AML-193 (cell line): ENCODE measurements at regions not wholly inside any gene's neighbourhood (a gene's known extent, or its start where the extent isn't known, plus 50 kb on each side); places are given as distances from the start of the nearest gene placed in this dataset.
"Not testable (repeated sequence)": the region's sequence is repeated elsewhere in the genome, so short reads cannot be mapped to it uniquely, and the experiment has no call there.

Experiments
- DNase-seq, 2 experiments: peaks; one replicate each; lab custom pipeline; 2025; lab: John Stamatoyannopoulos, UW

GRCh38 chr5:78726571-78726970, 78.0 kb upstream of the LHFPL2 start:
- DNase-seq = no peak

- no peak for DNase-seq
Measured at GRCh38 chr5:78726003-78726402, 77.4 kb upstream of the LHFPL2 start.

- no peak for DNase-seq
Measured at GRCh38 chr5:78724061-78724460, 75.5 kb upstream of the LHFPL2 start.

GRCh38 chr5:78720997-78721396, 72.4 kb upstream of the LHFPL2 start:
- DNase-seq = no peak

- DNase-seq = no peak
Measured at GRCh38 chr5:78720227-78720985, 71.8 kb upstream of the LHFPL2 start.

GRCh38 chr5:78719504-78720219, 71.1 kb upstream of the LHFPL2 start:
- DNase-seq = no peak

GRCh38 chr5:78718824-78719223, 70.3 kb upstream of the LHFPL2 start:
- no peak for DNase-seq

GRCh38 chr5:78717674-78718584, 69.4 kb upstream of the LHFPL2 start:
- DNase-seq = no peak

- DNase-seq = no peak
Measured at GRCh38 chr5:78716206-78716605, 67.6 kb upstream of the LHFPL2 start.

- not testable (repeated sequence) for DNase-seq
Measured at GRCh38 chr5:78715351-78715750, 66.8 kb upstream of the LHFPL2 start.

- DNase-seq = not testable (repeated sequence)
Measured at GRCh38 chr5:78711670-78712069, 63.1 kb upstream of the LHFPL2 start.

- not testable (repeated sequence) for DNase-seq
Measured at GRCh38 chr5:78709729-78710430, 61.3 kb upstream of the LHFPL2 start.

GRCh38 chr5:78706825-78707224, 58.3 kb upstream of the LHFPL2 start:
- DNase-seq = no peak

GRCh38 chr5:78706381-78706780, 57.8 kb upstream of the LHFPL2 start:
- DNase-seq = no peak

- no peak for DNase-seq
Measured at GRCh38 chr5:78705826-78706225, 57.3 kb upstream of the LHFPL2 start.

- peak; percentile 31 to 59 for DNase-seq
Measured at GRCh38 chr5:78701795-78702410, 53.3 kb upstream of the LHFPL2 start.

GRCh38 chr5:78699552-78700153, 51.1 kb upstream of the LHFPL2 start:
- DNase-seq = peak; percentile 36 to 49

- DNase-seq = no peak
Measured at GRCh38 chr5:78698191-78698791, 49.7 kb upstream of the LHFPL2 start.
